Tibial nerve (tissue), 4 donors: ENCODE measurements at regions not wholly inside any gene's neighbourhood (a gene's known extent, or its start where the extent isn't known, plus 50 kb on each side); places are given as distances from the start of the nearest gene placed in this dataset.

Source experiments
- DNase-seq, 2 donors: peaks; one replicate each; pipeline ENCODE4 v3.0.0-alpha.2; 2019; ENCODE audit warnings: low spot score in 2 of 2
- H3K27ac ChIP-seq, 4 donors: fragments of 200-600 bp; sonication (generic) in 3 of 4; one replicate each; pipeline ENCODE4 v1.5.1; 2017 to 2019; ENCODE audit warnings: mild to moderate bottlenecking in 1 of 4
- H3K27me3 ChIP-seq, 2 donors: fragments of 200-600 bp; sonication (generic) in 1 of 2; one replicate each; pipeline versions ENCODE4 v1.5.1 to v1.6.0; 2017 to 2019
- H3K36me3 ChIP-seq, 3 donors: fragments of 200-600 bp; sonication (generic); one replicate each; pipeline ENCODE4 v1.5.1; 2018 to 2019
- H3K4me1 ChIP-seq, 4 donors: fragments of 200-600 bp; sonication (generic) in 3 of 4; one replicate each; pipeline ENCODE4 v1.5.1; 2017 to 2019
- H3K4me3 ChIP-seq, 4 donors: fragments of 200-600 bp; sonication (generic) in 3 of 4; one replicate each; pipeline ENCODE4 v1.5.1; 2017 to 2019; ENCODE audit warnings: mild to moderate bottlenecking in 1 of 4, moderate library complexity in 1 of 4
- H3K9me3 ChIP-seq, 4 donors: fragments of 200-600 bp; sonication (generic) in 3 of 4; one replicate each; pipeline ENCODE4 v1.5.1; 2017 to 2019
- CTCF ChIP-seq, 5 experiments: fragments of 200-600 bp in 3 of 5; fragments of 450-650 bp in 2 of 5; sonication (generic) in 3 of 5; IDR thresholded peaks; one replicate each; pipeline ENCODE4 v1.5.1; 2016 to 2019; ENCODE audit warnings: antibody characterized with exemption in 5 of 5, mild to moderate bottlenecking in 3 of 5, moderate library complexity in 2 of 5
- EP300 ChIP-seq, 2 donors: sonication (generic); formaldehyde crosslinking; IDR thresholded peaks; one replicate each; pipeline ENCODE4 v1.6.1; 2017; ENCODE audit warnings: antibody characterized with exemption in 2 of 2, mild to moderate bottlenecking in 1 of 2
- POLR2A ChIP-seq, 2 donors: fragments of 450-650 bp; IDR thresholded peaks; one replicate each; pipeline ENCODE4 v1.6.1; 2017; ENCODE audit warnings: antibody characterized with exemption in 2 of 2, mild to moderate bottlenecking in 2 of 2, moderate library complexity in 2 of 2
- WGBS, 2 donors: methylation state at CpG; one replicate each; pipeline ENCODE4 v1.1.5; 2018; 5-methylcytosine and 5-hydroxymethylcytosine counted together

DNA sequence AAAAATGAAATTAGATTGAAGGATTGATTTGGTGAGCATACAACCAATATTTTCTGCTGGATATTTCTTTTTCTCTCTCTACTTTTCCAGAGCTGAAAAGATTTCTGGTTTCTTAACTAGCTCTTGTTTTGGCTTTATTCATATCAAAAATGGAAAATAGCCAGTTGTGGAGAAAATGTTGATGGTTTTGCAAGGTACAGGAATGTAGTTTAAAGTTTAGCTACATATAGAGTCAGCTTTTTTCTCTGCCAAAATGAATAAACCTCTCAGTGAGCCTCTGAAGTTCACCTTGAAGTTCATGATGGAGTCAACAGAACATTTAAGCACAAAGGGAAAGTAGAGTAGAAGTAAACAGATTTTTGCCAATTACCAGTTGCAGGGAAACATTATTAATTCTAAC is 720.5 kb upstream of the ALCAM start:
- Histone ChIP-seq H3K36me3 (no peaks in the 10 kb centered on the region), H3K9me3 (peaks cover 0 to 4% (median 0%) of the 10 kb centered on the region in 4 donors), H3K27ac (no peak overlapping the region), H3K4me3 (no peak overlapping the region), H3K27me3 (no peaks in the 10 kb centered on the region), H3K4me1 (no peaks in the 10 kb centered on the region)
- DNase-seq, result no peak
- no peak for TF ChIP-seq CTCF (IDR thresholded peaks at IDR 0.05)
- TF ChIP-seq POLR2A (IDR thresholded peaks at IDR 0.05), result no peak
- no peak for TF ChIP-seq EP300 (IDR thresholded peaks at IDR 0.05)

DNA sequence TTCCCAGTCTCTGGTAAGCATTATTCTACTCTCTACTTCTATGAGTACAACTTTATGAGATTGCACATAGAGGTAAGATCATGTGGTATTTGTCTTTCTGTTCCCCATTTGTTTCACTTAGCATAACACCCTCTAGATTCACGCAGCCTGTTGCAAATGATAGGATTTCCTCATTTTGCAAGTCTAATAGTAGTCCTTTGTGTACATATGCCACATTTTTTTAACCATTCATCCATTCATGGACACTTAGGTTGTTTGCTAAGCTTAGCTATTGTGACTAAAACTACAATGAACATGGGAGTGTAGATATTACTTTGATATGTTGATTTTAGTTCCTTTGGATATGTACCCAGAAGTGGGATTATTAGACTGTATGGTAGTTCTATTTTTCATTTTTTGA is 717.9 kb upstream of the ALCAM start:
- WGBS, 2 donors, result 58 to 71% methylated on average over 1 of the region's 1 CpG
- H3K9me3 ChIP-seq, result peaks cover 0 to 12% (median 0%) of the 10 kb centered on the region in 4 donors
- no peak overlapping the region for H3K27ac ChIP-seq
- H3K4me3 ChIP-seq, result no peak overlapping the region
- H3K36me3 ChIP-seq, result no peaks in the 10 kb centered on the region
- no peaks in the 10 kb centered on the region for H3K27me3 ChIP-seq
- TF ChIP-seq CTCF (IDR thresholded peaks at IDR 0.05), result no peak
- no peak for TF ChIP-seq EP300 (IDR thresholded peaks at IDR 0.05)
- no peak for TF ChIP-seq POLR2A (IDR thresholded peaks at IDR 0.05)
- no peak for DNase-seq
- H3K4me1 ChIP-seq, result no peaks in the 10 kb centered on the region

DNA sequence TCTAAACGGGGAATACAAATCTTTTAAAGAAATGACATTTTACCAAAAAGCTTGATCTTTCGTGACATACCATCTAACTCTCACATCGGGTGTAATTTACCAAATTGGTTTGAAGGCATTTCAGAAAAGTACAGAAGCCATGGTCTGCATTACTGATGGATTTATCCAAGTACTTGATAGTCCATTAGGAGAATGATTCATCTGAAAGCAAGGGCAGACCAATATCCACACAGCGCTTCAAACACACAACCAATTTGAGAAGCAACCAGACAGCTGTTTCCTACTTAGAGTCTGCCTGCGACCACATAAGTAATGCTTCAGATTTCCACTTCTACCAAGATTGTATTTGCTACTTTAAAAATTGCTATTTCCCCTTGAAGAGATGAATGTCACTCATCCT is 697.6 kb upstream of the ALCAM start:
- no peaks in the 10 kb centered on the region for H3K4me1 ChIP-seq
- 89 to 90% methylated on average over 5 of the region's 5 CpGs for WGBS, 2 donors
- peaks cover 0 to 4% (median 0%) of the 10 kb centered on the region in 4 donors for H3K9me3 ChIP-seq
- H3K27me3 ChIP-seq, result no peaks in the 10 kb centered on the region
- no peaks in the 10 kb centered on the region for H3K36me3 ChIP-seq
- TF ChIP-seq CTCF (IDR thresholded peaks at IDR 0.05), result no peak
- TF ChIP-seq EP300 (IDR thresholded peaks at IDR 0.05), result no peak
- TF ChIP-seq POLR2A (IDR thresholded peaks at IDR 0.05), result no peak
- H3K27ac ChIP-seq, result no peak overlapping the region
- DNase-seq, result no peak
- H3K4me3 ChIP-seq, result no peak overlapping the region

DNA sequence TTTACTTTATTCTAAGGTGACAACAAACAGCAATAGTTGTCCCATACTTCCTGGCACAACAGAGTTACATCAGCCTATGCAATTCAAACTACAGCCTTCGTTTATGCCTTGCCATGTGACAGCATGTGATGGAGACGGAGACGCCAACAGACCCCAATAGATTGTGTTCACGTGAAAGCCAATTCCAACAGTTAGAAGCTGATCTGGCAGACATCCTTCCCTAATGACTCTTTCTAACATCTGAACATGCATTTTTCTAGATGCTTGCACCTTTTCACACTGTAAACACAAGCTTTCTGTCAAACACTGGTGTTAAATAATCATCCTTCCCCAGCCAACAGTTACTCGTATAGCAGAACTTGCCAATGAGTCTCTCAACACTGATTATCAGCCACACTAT is 694.4 kb upstream of the ALCAM start:
- H3K9me3 ChIP-seq, result peaks cover 0 to 12% (median 1%) of the 10 kb centered on the region in 4 donors
- no peaks in the 10 kb centered on the region for H3K4me1 ChIP-seq
- no peaks in the 10 kb centered on the region for H3K36me3 ChIP-seq
- DNase-seq, result no peak
- no peak overlapping the region for H3K4me3 ChIP-seq
- no peak overlapping the region for H3K27ac ChIP-seq
- no peaks in the 10 kb centered on the region for H3K27me3 ChIP-seq
- TF ChIP-seq CTCF (IDR thresholded peaks at IDR 0.05), result no peak
- TF ChIP-seq EP300 (IDR thresholded peaks at IDR 0.05), result no peak
- TF ChIP-seq POLR2A (IDR thresholded peaks at IDR 0.05), result no peak
- WGBS, 2 donors, result 63 to 68% methylated on average over 5 of the region's 5 CpGs

DNA sequence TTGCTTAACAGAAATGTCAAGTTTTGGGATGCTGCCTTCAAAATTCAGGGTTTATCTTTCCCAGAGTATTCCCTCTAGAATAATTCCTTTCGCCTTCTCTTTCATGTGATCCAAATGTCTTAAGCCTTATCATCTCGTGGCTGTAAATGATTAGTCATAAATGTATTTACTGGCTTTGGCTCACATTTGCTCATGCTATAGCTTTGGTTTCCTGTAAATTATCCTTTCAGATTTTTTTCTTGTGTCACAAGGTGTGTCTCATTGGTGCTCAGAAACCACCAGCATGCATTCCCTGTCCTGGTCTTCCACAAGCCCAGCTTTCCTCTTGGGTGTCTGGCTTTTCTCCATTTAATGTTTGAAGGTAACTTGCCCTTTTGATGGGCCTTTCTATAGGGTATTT is 692.7 kb upstream of the ALCAM start:
- 58 to 66% methylated on average over 2 of the region's 2 CpGs for WGBS, 2 donors
- Histone ChIP-seq H3K27ac (no peak overlapping the region), H3K27me3 (no peaks in the 10 kb centered on the region), H3K9me3 (peaks cover 0 to 15% (median 1%) of the 10 kb centered on the region in 4 donors), H3K36me3 (no peaks in the 10 kb centered on the region), H3K4me1 (no peaks in the 10 kb centered on the region), H3K4me3 (no peak overlapping the region)
- no peak for TF ChIP-seq CTCF (IDR thresholded peaks at IDR 0.05)
- no peak for TF ChIP-seq POLR2A (IDR thresholded peaks at IDR 0.05)
- TF ChIP-seq EP300 (IDR thresholded peaks at IDR 0.05), result no peak
- no peak for DNase-seq
